HCT116 (cell line): ENCODE measurements at regions not wholly inside any gene's neighbourhood (a gene's known extent, or its start where the extent isn't known, plus 50 kb on each side); places are given as distances from the start of the nearest gene placed in this dataset.

Experiments
- ATAC-seq: fragments of 200-7000 bp; cut with Tn5 transposase; 2 replicates; pipeline ENCODE4 v1.9.1; 2020; ENCODE audit warnings: mild to moderate bottlenecking, moderate library complexity
- BruUV-seq: library from RNA; stranded (reverse); fragments of 400-500 nt; replicated peaks from 2 replicates; lab custom pipeline; 2021; lab: Mats Ljungman, UMichigan
- CTCF ChIA-PET: fragments of 300-600 bp; sonication (Branson Sonifier 250); formaldehyde crosslinking; loops from one replicate; lab custom pipeline; 2021; ENCODE audit warnings: antibody characterized with exemption; lab: Charles Lee
- POLR2A ChIA-PET: fragments of 300-600, 350-600 bp; sonication (Branson Sonifier 250); formaldehyde crosslinking; loops from one replicate; lab custom pipeline; 2021; ENCODE audit warnings: antibody characterized with exemption; lab: Charles Lee
- RAD21 ChIA-PET, 2 experiments: fragments of 300-600 bp; sonication (Branson Sonifier 250); formaldehyde crosslinking; loops; one replicate each; lab custom pipeline; 2023; ENCODE audit warnings: low total read pairs in 2 of 2; ENCODE audit not compliant: uncharacterized antibody in 2 of 2, unreplicated experiment in 2 of 2, low non-redundant PET in 1 of 2; lab: Charles Lee
- DNase-seq: peaks from one replicate; pipeline ENCODE4 v3.0.0-alpha.2; 2010; ENCODE audit warnings: low read depth, low spot score
- H2AFZ ChIP-seq: fragments of 200-600 bp; shearing (Covaris generic), sonication (generic); 2 replicates; pipeline ENCODE4 v1.6.1; 2017; ENCODE audit warnings: low read depth, mixed run types, mixed read lengths, antibody characterized with exemption, low read length; ENCODE audit not compliant: poor library complexity, severe bottlenecking
- H3K27ac ChIP-seq: 2 replicates; pipeline ENCODE4 v1.5.1; 2012; ENCODE audit warnings: low read depth, low read length
- H3K27me3 ChIP-seq: fragments of 200-600 bp; sonication (generic); 2 replicates; pipeline ENCODE4 v1.6.1; 2016; ENCODE audit warnings: mixed run types, low read length, mixed read lengths; ENCODE audit not compliant: insufficient read depth
- H3K36me3 ChIP-seq, 2 experiments: fragments of 200-500 bp in 1 of 2; fragments of 200-600 bp in 1 of 2; sonication (Bioruptor generic) in 1 of 2; sonication (generic) in 1 of 2; 2 replicates each; pipeline versions ENCODE4 v1.5.1 to v1.6.1; 2014 to 2016; ENCODE audit warnings: low read length in 2 of 2, inconsistent platforms in 1 of 2, mixed read lengths in 1 of 2, mixed run types in 1 of 2; ENCODE audit not compliant: insufficient read depth in 2 of 2, control insufficient read depth in 1 of 2
- H3K4me1 ChIP-seq, 2 experiments: fragments of 200-600 bp in 1 of 2; sonication (generic) in 1 of 2; 2 replicates each; pipeline versions ENCODE4 v1.5.1 to v1.6.1; 2012 to 2017; ENCODE audit warnings: low read length in 2 of 2, inconsistent platforms in 1 of 2, mild to moderate bottlenecking in 1 of 2, mixed read lengths in 1 of 2, mixed run types in 1 of 2, moderate library complexity in 1 of 2; ENCODE audit not compliant: insufficient read depth in 2 of 2, control insufficient read depth in 1 of 2
- H3K4me2 ChIP-seq: fragments of 200-600 bp; sonication (generic); 2 replicates; pipeline ENCODE4 v1.6.1; 2017; ENCODE audit warnings: mixed run types, low read length, mixed read lengths
- H3K4me3 ChIP-seq, 2 experiments: fragments of 200-600 bp in 1 of 2; sonication (generic) in 1 of 2; replicated peaks in 1 of 2; 2 replicates each; pipeline ENCODE4 v1.5.1; 2011 to 2016; ENCODE audit warnings: low read length in 2 of 2, control low read depth in 1 of 2, low read depth in 1 of 2, mild to moderate bottlenecking in 1 of 2, mixed read lengths in 1 of 2, mixed run types in 1 of 2
- H3K79me2 ChIP-seq: fragments of 200-600 bp; sonication (generic); 2 replicates; pipeline ENCODE4 v1.6.1; 2017; ENCODE audit warnings: mild to moderate bottlenecking, mixed run types, low read length, moderate library complexity, mixed read lengths; ENCODE audit not compliant: insufficient read depth
- H3K9ac ChIP-seq: fragments of 200-600 bp; sonication (generic); 2 replicates; pipeline ENCODE4 v1.6.1; 2016; ENCODE audit warnings: low read length, mixed read lengths
- H3K9me2 ChIP-seq: fragments of 200-600 bp; sonication (generic), shearing (Covaris generic); 2 replicates; pipeline ENCODE4 v1.6.1; 2017; ENCODE audit warnings: mixed run types, mild to moderate bottlenecking, moderate library complexity; ENCODE audit not compliant: insufficient read depth
- H3K9me3 ChIP-seq, 2 experiments: fragments of 200-500 bp in 1 of 2; fragments of 200-600 bp in 1 of 2; sonication (Bioruptor generic) in 1 of 2; sonication (generic) in 1 of 2; 2 replicates each; pipeline ENCODE4 v1.6.1; 2014 to 2017; ENCODE audit warnings: low read length in 2 of 2, mixed read lengths in 2 of 2, inconsistent platforms in 1 of 2, low read depth in 1 of 2, mild to moderate bottlenecking in 1 of 2, mixed run types in 1 of 2, moderate library complexity in 1 of 2; ENCODE audit not compliant: control insufficient read depth in 1 of 2, insufficient read depth in 1 of 2
- H4K20me1 ChIP-seq: fragments of 200-600 bp; sonication (generic), shearing (Covaris generic); 2 replicates; pipeline ENCODE4 v1.6.1; 2017; ENCODE audit warnings: mixed run types, mild to moderate bottlenecking, moderate library complexity; ENCODE audit not compliant: insufficient read depth
- CBX3 ChIP-seq: IDR thresholded peaks from 2 replicates; pipeline ENCODE4 v1.6.1; 2012; ENCODE audit warnings: low read depth
- CEBPB ChIP-seq: IDR thresholded peaks from 2 replicates; pipeline ENCODE4 v1.6.1; 2012; ENCODE audit warnings: low read depth
- CTCF ChIP-seq, 3 experiments: fragments of 200-600 bp in 1 of 3; sonication (generic) in 1 of 3; IDR thresholded peaks in 2 of 3; conservative IDR thresholded peaks in 1 of 3; 2 replicates each; pipeline ENCODE4 v1.5.1; 2012 to 2017; ENCODE audit warnings: low read depth in 2 of 3, low read length in 2 of 3, antibody characterized with exemption in 1 of 3, borderline replicate concordance in 1 of 3, control low read depth in 1 of 3, mild to moderate bottlenecking in 1 of 3, mixed read lengths in 1 of 3, mixed run types in 1 of 3, moderate library complexity in 1 of 3; ENCODE audit not compliant: insufficient read depth in 1 of 3
- EZH2phosphoT487 ChIP-seq: fragments of 200-600 bp; IDR thresholded peaks from 2 replicates; pipeline ENCODE4 v1.6.1; 2018; ENCODE audit warnings: antibody characterized with exemption, borderline replicate concordance
- FOSL1 ChIP-seq: IDR thresholded peaks from 2 replicates; pipeline ENCODE4 v1.6.1; 2012; ENCODE audit warnings: low read depth
- JUND ChIP-seq: IDR thresholded peaks from 2 replicates; pipeline ENCODE4 v1.6.1; 2012
- MAX ChIP-seq: IDR thresholded peaks from 2 replicates; pipeline ENCODE4 v1.6.1; 2012
- POLR2A ChIP-seq: IDR thresholded peaks from 2 replicates; pipeline ENCODE4 v1.7.0; 2011; ENCODE audit warnings: borderline replicate concordance; ENCODE audit not compliant: insufficient read depth, insufficient read length; ENCODE audit errors: extremely low read depth
- RAD21 ChIP-seq: IDR thresholded peaks from 2 replicates; pipeline ENCODE4 v1.6.1; 2012; ENCODE audit warnings: low read depth, mild to moderate bottlenecking
- SRF ChIP-seq: IDR thresholded peaks from 2 replicates; pipeline ENCODE4 v1.6.1; 2012; ENCODE audit warnings: low read depth
- TCF7L2 ChIP-seq: IDR thresholded peaks from 2 replicates; pipeline ENCODE4 v1.7.0; 2011; ENCODE audit warnings: borderline replicate concordance, inconsistent platforms; ENCODE audit not compliant: insufficient read depth, insufficient read length; ENCODE audit errors: extremely low read depth
- ZFX ChIP-seq: fragments of 450-650 bp; IDR thresholded peaks from 2 replicates; pipeline ENCODE4 v1.6.1; 2017
- ZNF274 ChIP-seq: fragments of 200-500 bp; sonication (Bioruptor generic); IDR thresholded peaks from 2 replicates; pipeline ENCODE4 v1.6.1; 2014; ENCODE audit warnings: mild to moderate bottlenecking, low read depth, low read length, inconsistent platforms
- intact Hi-C: fragments of 100-400 bp; cut with micrococcal nuclease; formaldehyde crosslinking; loops from 2 replicates; pipeline ENCODE4 v1.10.0; 2022
- TF ChIP-seq, protein P1 (sequence below): IDR thresholded peaks from 2 replicates; pipeline ENCODE4 v1.6.1; 2012
- TF ChIP-seq, protein P2 (sequence below): IDR thresholded peaks from 2 replicates; pipeline ENCODE4 v1.6.1; 2011; ENCODE audit warnings: mild to moderate bottlenecking, low read length, moderate library complexity; ENCODE audit not compliant: insufficient replicate concordance; ENCODE audit errors: extremely low read depth

DNA sequence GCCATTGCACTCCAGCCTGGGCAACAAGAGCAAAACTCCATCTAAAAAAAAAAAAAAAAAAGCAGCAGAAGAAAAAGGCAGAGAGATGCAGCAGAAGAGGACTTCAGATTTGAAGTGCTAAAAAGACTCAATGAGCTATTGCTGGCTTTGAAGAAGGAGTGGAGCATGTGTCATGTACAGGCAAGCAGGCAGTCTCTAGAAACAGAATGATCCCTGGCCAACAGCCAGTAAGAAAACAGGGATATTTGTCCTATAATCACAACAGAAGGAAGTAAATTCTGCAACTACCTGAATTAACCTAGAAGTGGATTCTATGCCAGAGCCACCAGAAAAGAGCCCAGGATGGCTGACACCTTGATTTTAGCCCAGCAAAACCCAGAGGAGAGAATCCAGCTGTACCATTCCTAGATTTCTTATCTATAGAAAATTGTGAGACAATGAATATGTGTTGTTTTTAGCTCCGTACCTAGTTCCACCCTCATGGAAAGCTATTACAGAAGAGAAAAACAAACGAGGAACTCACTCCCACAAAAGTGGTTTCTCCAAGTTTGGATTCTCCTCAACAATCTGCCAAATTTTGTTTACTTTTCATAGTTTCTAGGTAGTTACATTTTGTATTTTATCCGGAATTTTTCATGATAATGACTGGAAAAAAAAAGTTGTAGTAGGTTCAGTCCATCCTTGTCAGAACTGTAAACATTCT is 198.2 kb upstream of the GNAI1 start:
- POLR2A ChIA-PET = no interaction called here
- Histone ChIP-seq H3K79me2 (no peaks in the 10 kb centered on the region), H2AFZ (no peak overlapping the region), H3K27ac (no peak overlapping the region), H4K20me1 (no peaks in the 10 kb centered on the region; the same call in 1 of the 2 replicates), H3K4me2 (no peak overlapping the region), H3K27me3 (no peaks in the 10 kb centered on the region), H3K9ac (no peak overlapping the region), H3K9me3 (no peaks in the 10 kb centered on the region), H3K4me1 (no peaks in the 10 kb centered on the region), H3K9me2 (0 out of 2 replicates have a peak, but pooled peaks cover 6% of the 10 kb centered on the region), H3K4me3 (no peak overlapping the region), H3K36me3 (no peaks in the 10 kb centered on the region)
- RAD21 ChIA-PET = no interaction called here
- DNase-seq = no peak
- CTCF ChIA-PET = no interaction called here
- no peak for ATAC-seq
- TF ChIP-seq SRF = no peak
- no peak for TF ChIP-seq RAD21
- TF ChIP-seq EZH2phosphoT487 = no peak
- TF ChIP-seq CEBPB = no peak
- no peak for TF ChIP-seq TCF7L2
- TF ChIP-seq ZFX = no peak
- no peak for TF ChIP-seq FOSL1
- no peak for TF ChIP-seq MAX
- TF ChIP-seq JUND = no peak
- no peak for TF ChIP-seq ZNF274
- TF ChIP-seq, protein P1, sequence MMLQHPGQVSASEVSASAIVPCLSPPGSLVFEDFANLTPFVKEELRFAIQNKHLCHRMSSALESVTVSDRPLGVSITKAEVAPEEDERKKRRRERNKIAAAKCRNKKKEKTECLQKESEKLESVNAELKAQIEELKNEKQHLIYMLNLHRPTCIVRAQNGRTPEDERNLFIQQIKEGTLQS = no peak
- intact Hi-C loops = no loop called here
- BruUV-seq = no TSS peak

- H3K4me1 ChIP-seq = no peaks in the 10 kb centered on the region
- H3K27me3 ChIP-seq = no peaks in the 10 kb centered on the region
- H2AFZ ChIP-seq = no peak overlapping the region
- H3K4me3 ChIP-seq = no peak overlapping the region
- DNase-seq (no peak), ATAC-seq (no peak)
- ChIA-PET CTCF (no interaction called here), POLR2A (no interaction called here), RAD21 (no interaction called here)
- no peaks in the 10 kb centered on the region for H3K9me3 ChIP-seq
- no peaks in the 10 kb centered on the region; the same call in 1 of the 2 replicates for H4K20me1 ChIP-seq
- no peaks in the 10 kb centered on the region for H3K36me3 ChIP-seq
- 0 out of 2 replicates have a peak, but pooled peaks cover 6% of the 10 kb centered on the region for H3K9me2 ChIP-seq
- no peaks in the 10 kb centered on the region for H3K79me2 ChIP-seq
- H3K4me2 ChIP-seq = no peak overlapping the region
- intact Hi-C loops = no loop called here
- H3K27ac ChIP-seq = no peak overlapping the region
- TF ChIP-seq EZH2phosphoT487 (no peak), TCF7L2 (peak; percentile 21), CBX3 (no peak), RAD21 (no peak), CTCF (IDR thresholded peaks at IDR 0.05 in 2 of 3, conservative IDR thresholded peaks at IDR 0.05 in 1 of 3; ENCODE audit: borderline replicate concordance in 1 of 3, insufficient read depth in 1 of 3, low read depth in 2 of 3, low read length in 2 of 3) (no peak), POLR2A (no peak)
- TF ChIP-seq, protein P2, sequence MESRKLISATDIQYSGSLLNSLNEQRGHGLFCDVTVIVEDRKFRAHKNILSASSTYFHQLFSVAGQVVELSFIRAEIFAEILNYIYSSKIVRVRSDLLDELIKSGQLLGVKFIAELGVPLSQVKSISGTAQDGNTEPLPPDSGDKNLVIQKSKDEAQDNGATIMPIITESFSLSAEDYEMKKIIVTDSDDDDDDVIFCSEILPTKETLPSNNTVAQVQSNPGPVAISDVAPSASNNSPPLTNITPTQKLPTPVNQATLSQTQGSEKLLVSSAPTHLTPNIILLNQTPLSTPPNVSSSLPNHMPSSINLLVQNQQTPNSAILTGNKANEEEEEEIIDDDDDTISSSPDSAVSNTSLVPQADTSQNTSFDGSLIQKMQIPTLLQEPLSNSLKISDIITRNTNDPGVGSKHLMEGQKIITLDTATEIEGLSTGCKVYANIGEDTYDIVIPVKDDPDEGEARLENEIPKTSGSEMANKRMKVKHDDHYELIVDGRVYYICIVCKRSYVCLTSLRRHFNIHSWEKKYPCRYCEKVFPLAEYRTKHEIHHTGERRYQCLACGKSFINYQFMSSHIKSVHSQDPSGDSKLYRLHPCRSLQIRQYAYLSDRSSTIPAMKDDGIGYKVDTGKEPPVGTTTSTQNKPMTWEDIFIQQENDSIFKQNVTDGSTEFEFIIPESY = no peak
- no peak overlapping the region for H3K9ac ChIP-seq
- no TSS peak for BruUV-seq
These were observed 199.9 kb upstream of the GNAI1 start for GRCh38 chr7:79934727-79935126.
